ENCODE measurements at regions not wholly inside any gene's neighbourhood (a gene's known extent, or its start where the extent isn't known, plus 50 kb on each side); places are given as distances from the start of the nearest gene placed in this dataset.

- DNase-seq = no peak
Observed at GRCh38 chr10:29962166-29962850, 97.1 kb downstream of the JCAD start.

GRCh38 chr10:29961351-29961750, 98.0 kb downstream of the JCAD start:
- DNase-seq = no peak

GRCh38 chr10:29960261-29960660, 99.1 kb downstream of the JCAD start:
- no peak for DNase-seq

- no peak for DNase-seq
Observed at GRCh38 chr10:29959586-29959985, 99.8 kb downstream of the JCAD start.

- DNase-seq = no peak
Observed at GRCh38 chr10:29958440-29958839, 100.9 kb downstream of the JCAD start.

- DNase-seq = no peak
Observed at GRCh38 chr10:29957907-29958331, 101.5 kb downstream of the JCAD start.

GRCh38 chr10:29957236-29957635, 102.2 kb downstream of the JCAD start:
- no peak for DNase-seq

GRCh38 chr10:29956335-29956924, 103.0 kb downstream of the JCAD start:
- DNase-seq = no peak

- DNase-seq = no peak
Observed at GRCh38 chr10:29955329-29955935, 104.0 kb downstream of the JCAD start.

GRCh38 chr10:29951441-29951931, 107.9 kb downstream of the JCAD start:
- DNase-seq = no peak

- DNase-seq = no peak
Observed at GRCh38 chr10:29950391-29950790, 109.0 kb downstream of the JCAD start.

GRCh38 chr10:29949411-29950011, 109.9 kb downstream of the JCAD start:
- DNase-seq = no peak

- DNase-seq = no peak
Observed at GRCh38 chr10:29948881-29949355, 110.5 kb downstream of the JCAD start.

- DNase-seq = no peak
Observed at GRCh38 chr10:29947701-29948060, 111.7 kb downstream of the JCAD start.

- no peak for DNase-seq
Observed at GRCh38 chr10:29946953-29947700, 112.3 kb downstream of the JCAD start.

- DNase-seq = no peak
Observed at GRCh38 chr10:29946614-29946952, 112.8 kb downstream of the JCAD start.

- no peak for DNase-seq
Observed at GRCh38 chr10:29941476-29941875, 117.9 kb downstream of the JCAD start.

- DNase-seq = no peak
Observed at GRCh38 chr10:29932991-29933390, 126.4 kb downstream of the JCAD start.

- DNase-seq = no peak
Observed at GRCh38 chr10:29931833-29932232, 127.6 kb downstream of the JCAD start.

- no peak for DNase-seq
Observed at GRCh38 chr10:29929006-29929405, 130.4 kb downstream of the JCAD start.

GRCh38 chr10:29926693-29927048, 132.7 kb downstream of the JCAD start:
- DNase-seq = no peak

- no peak for DNase-seq
Observed at GRCh38 chr10:29925771-29926692, 133.4 kb downstream of the JCAD start.

All from stimulated activated naive CD4-positive, alpha-beta T cell (primary cell).